Astrocyte of the cerebellum (primary cell): ENCODE measurements at regions not wholly inside any gene's neighbourhood (a gene's known extent, or its start where the extent isn't known, plus 50 kb on each side); places are given as distances from the start of the nearest gene placed in this dataset.

ENCODE experiments used
- DNase-seq: peaks from one replicate; pipeline ENCODE4 v3.0.0-alpha.2; 2011; ENCODE audit warnings: low read depth
- H3K4me3 ChIP-seq: 2 replicates; pipeline ENCODE4 v1.5.1; 2011; ENCODE audit warnings: mild to moderate bottlenecking, low read depth, low read length, moderate library complexity
- CTCF ChIP-seq: IDR thresholded peaks from 2 replicates; pipeline ENCODE4 v1.5.1; 2012; ENCODE audit warnings: low read length, low read depth, moderate library complexity, mild to moderate bottlenecking; ENCODE audit errors: missing control alignments
- in situ Hi-C: cut with HindIII; loops from 2 replicates; pipeline ENCODE4 v1.10.0; 2017; ENCODE audit warnings: low sequenced_read_pairs

- no peak for TF ChIP-seq CTCF
- DNase-seq: no peak
- H3K4me3 ChIP-seq: no peak overlapping the region
- in situ Hi-C loops: no loop called here
Observed at GRCh38 chr2:129606496-129607270, 372.8 kb upstream of the RAB6C start.

GRCh38 chr2:129609224-129609623 is 370.2 kb upstream of the RAB6C start:
- no peak overlapping the region for H3K4me3 ChIP-seq
- in situ Hi-C loops: no loop called here

GRCh38 chr2:129610766-129611165 is 368.7 kb upstream of the RAB6C start:
- in situ Hi-C loops: no loop called here
- DNase-seq: no peak
- no peak for TF ChIP-seq CTCF
- no peak overlapping the region for H3K4me3 ChIP-seq

More at GRCh38 chr2:129609224-129609623, 370.2 kb upstream of the RAB6C start:
- no peak for TF ChIP-seq CTCF
- no peak for DNase-seq

- no peak for TF ChIP-seq CTCF
- no peak for DNase-seq
- H3K4me3 ChIP-seq: no peak overlapping the region
- in situ Hi-C loops: no loop called here
Observed at GRCh38 chr2:129611471-129611870, 368.0 kb upstream of the RAB6C start.

GRCh38 chr2:129619471-129619870 is 360.0 kb upstream of the RAB6C start:
- H3K4me3 ChIP-seq: no peak overlapping the region
- no peak for TF ChIP-seq CTCF
- in situ Hi-C loops: no loop called here
- no peak for DNase-seq

- in situ Hi-C loops: no loop called here
Observed at GRCh38 chr2:129620411-129620810, 359.1 kb upstream of the RAB6C start.

More at GRCh38 chr2:129620411-129620810, 359.1 kb upstream of the RAB6C start:
- no peak for TF ChIP-seq CTCF
- no peak for DNase-seq
- no peak overlapping the region for H3K4me3 ChIP-seq
